GM19438 (cell line): ENCODE measurements at regions not wholly inside any gene's neighbourhood (a gene's known extent, or its start where the extent isn't known, plus 50 kb on each side); places are given as distances from the start of the nearest gene placed in this dataset.

ENCODE experiments used
- ATAC-seq: cut with Tn5 transposase; IDR thresholded peaks from one replicate; pipeline ENCODE4 v1.9.1; 2021; ENCODE audit warnings: low read depth; ENCODE audit not compliant: unreplicated experiment

DNA sequence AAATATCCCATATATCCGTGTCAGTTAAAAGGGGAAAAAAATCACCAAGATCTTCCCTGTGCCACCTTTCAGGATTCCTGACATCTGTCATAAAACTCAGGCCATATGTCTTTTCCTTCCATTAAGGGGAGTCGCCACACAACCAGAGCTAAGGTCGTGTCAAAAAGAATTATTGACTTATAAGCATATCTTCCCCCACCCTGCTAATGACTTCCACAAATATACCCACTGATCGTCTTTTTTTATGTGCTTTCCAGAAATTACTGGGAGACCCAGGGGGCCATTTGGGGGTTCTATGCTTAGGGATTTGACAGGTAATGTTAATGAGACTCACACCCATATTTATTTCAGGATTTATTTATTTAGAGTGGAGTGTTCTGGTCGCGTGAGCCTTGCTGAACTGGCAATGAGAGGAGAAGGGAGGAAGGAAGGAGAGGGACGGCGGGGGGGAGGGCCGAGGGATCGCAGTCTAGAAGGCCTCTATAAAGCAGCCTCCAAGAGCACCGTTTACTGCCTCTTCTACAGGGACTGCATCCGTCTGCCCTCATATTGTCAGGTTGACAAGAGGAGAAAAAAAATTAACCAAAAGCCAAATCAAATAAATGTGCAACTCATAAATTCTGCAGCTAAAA lies 135.7 kb upstream of the MGMT start:
- ATAC-seq = no peak

DNA sequence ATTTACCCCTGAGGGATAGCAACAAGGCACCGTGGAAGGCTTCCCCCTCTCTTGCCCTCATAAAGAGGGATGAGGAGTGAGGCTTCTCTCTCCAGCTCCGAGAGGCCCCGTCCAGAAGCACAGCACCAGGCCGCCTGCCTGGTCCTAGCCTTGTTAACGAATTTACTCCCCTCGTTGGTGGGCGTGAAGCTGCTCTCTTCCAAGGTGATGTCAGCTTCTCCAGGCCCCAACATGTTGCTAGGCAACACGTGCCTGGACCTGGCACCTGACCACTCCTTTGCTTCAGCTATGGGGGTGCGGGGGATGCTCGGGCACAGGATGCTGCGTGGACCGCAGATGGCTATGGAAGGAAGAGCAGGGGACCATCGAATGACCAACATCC lies 135.2 kb upstream of the MGMT start:
- ATAC-seq = no peak

DNA sequence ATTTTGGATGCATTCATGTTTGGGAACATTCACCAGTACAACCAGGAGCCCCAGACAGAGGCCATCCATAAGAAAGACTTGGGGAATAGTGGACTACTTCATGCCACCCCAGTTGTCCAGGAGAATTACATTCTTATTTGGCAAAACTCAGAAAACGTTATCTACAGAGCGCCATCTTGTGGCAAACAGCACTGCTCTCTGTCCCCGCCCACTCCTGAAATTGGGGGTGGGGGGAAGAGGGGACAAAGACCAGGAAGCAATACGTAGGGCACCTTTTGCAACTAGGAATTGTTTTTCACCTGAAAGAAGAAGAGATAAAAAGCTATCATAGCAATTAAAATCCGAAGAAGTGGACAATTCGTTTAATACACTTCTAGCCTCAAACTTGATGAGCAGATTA lies 134.6 kb upstream of the MGMT start:
- no peak for ATAC-seq

DNA sequence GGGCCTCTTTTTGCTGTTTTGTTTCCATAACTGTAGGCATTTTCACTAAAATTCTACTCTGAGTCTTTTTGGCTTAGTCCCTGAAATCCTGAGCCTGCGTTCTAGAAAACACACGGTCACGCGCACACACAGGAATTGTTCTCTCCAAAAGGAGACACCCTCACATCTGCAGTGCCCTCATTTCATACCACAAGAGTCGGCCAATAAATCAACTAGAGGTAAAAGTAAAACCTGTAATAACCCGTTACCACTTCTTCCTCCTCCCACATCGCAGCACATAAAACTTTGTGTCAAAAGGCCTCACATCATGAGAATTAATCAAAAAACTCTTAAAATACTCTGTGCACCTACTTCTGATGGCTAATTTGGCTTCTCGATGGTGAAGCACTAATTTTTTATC lies 133.3 kb upstream of the MGMT start:
- no peak for ATAC-seq

DNA sequence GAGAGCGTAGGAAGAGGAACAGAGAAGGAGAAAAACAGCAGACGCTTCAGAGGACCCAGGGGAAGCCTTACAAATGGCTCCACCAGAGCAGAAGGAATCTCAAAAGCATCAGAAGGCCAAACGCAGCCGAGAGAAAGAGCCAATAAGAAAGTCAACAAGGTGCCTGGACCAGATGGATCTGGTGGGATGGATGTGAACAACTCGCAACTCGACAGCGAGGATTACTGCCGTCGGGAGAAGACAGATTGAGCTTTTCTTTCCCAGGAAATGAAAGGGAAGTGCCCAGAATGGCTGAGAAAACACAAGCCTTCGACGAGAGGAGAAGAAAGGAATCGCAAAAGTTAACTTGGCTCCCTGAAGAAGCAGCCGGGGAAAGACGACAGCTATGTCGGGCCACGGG lies 132.8 kb upstream of the MGMT start:
- no peak for ATAC-seq

DNA sequence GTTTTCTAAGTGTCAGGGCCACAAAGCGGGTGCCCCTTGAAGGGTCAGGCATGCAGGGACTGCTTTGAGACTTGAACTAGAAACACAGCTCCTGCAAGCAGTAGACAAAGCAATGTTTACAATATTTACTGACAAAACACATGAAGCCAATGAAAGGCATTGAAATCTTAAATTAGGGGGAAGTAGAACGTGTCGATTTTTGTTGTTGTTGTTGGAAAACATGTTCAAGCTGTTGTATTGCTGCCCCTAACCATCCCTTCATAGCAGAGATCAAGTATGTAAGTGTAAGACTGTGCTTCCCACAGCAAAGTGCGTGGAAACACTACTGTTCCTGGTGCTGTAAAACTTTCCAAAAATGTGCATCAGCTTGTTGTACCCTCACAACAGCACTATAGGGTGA lies 131.6 kb upstream of the MGMT start:
- no peak for ATAC-seq

DNA sequence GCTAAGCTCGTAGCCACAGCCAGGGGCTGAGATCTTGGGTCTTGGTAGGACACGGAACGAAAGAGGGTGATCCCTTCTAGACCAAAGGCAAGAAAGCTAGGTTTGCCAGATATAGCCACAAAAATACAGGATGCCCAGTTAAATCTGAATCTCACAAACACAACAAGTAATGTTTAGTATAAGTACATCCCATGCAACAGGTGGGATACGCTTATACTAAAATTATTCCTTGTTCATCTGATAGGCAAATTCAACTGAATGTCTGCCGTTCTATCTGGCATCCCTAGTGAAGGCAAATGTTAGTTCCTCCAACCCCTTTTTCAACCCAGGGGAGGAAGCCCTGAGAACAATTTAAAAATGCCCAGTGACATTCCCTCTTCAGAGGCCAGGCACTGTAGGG lies 131.1 kb upstream of the MGMT start:
- ATAC-seq = no peak

DNA sequence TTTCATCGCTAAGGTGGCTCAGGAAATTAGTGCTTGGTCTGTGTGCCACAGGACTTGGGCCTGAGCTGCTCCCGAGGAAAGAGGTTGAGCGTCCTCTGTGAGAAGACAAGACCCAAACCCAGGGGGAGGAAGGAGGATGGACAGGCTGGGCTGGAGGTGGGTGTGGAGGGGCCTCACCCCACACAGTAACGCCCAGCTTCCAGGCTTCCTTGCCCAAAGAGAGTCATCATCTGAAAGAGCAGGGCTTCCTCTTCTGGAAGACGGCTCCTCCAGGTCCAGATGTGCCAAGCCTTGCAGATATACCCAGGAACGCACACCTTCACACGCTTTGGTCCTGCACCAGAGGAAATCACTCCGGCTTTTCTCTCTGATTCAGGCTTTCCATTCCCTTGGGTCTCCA lies 127.8 kb upstream of the MGMT start:
- ATAC-seq = no peak

DNA sequence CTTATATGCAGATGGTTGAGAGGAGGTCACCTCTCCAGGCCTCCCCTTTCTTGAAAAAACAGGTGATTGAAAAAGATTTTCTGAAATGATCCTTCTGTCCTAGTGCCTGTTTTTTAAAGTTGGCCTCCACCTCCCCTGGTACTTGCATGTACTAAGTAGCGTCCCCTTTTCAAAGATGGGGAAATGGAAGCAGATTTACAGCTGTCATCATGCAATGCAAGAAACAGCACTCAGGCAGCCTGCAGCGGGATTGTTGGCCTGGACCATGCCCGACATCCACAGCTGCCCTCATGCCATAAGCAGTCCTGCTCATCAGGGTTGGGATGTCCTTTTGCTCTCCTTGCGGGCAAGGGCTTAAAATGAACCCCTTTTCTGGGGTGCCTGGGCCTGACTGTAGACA lies 127.2 kb upstream of the MGMT start:
- no peak for ATAC-seq

DNA sequence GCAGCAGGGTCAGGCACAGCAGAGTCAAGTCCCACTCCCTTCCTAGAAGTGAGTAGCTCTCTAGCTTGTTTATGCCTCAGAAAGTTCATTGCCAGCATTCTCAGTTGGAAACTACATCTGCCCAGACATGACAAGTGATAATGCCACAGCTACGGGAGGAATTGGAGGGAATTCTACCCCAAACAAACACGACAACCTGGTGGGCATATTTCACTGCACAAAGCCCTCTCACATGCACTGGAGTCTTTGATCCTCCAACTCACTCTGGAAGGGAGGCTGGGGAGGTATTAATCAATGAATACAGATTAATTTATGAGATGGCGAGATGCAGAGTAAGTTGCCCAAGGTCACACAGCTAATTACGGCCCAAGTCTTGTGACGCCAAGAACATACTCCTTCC lies 126.0 kb upstream of the MGMT start:
- ATAC-seq = no peak

DNA sequence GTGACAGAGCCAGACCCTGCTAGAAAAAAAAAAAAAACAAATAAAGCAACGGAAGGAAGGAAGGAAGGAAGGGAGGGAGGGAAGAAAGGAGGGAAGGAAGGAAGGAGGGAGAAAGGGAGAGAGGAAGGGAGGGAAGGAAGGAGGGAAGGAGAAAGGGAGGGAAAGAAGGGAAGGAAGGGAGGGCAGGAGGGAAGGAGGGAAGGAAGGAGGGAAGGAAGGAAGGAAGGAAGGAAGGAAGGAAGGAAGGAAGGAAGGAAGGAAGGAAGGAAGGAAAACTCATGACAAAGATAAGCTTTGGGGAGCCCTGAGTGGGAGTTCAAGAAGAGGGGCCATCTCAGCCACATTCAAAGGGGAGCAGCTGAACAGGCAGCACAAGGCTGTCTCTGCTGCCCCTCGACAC lies 124.7 kb upstream of the MGMT start:
- ATAC-seq = no peak

DNA sequence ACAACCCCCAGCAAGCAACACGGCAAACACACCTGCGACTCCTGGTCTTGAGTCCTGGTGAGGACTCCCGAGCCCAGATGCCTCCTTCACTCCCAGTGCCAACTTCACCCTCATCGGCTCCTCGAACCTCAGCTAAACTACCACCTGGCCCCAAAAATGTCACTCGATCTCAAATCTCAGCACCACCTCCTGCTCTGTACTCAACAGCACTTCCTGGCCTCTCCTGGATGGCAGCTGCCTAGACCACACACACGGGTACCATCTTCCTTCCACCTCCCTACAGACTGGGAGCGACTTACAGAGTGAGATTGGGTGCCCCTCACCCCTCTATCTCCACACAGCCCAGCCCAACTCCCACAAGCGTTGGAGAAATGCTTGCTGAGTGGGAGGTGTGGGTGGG lies 123.9 kb upstream of the MGMT start:
- no peak for ATAC-seq

DNA sequence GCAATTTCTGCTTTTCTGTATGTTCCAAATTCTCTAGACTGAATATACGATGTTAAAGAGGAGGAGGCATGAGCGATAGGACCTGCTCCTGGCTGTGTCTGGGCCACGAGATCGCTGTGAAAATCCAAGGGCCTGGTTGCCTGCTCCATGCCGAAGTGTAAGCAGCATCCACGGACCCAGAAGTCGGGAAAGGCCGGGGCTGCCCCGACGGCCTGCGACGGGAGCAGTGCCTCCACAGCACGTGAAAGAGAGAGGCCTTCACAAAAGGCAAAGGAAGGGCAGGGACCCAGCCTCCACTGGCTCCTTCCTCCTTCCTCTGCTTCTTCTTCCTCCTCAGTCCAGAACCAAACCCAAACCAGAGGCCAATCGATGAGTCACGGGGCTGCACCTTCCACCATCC lies 122.9 kb upstream of the MGMT start:
- ATAC-seq = no peak

DNA sequence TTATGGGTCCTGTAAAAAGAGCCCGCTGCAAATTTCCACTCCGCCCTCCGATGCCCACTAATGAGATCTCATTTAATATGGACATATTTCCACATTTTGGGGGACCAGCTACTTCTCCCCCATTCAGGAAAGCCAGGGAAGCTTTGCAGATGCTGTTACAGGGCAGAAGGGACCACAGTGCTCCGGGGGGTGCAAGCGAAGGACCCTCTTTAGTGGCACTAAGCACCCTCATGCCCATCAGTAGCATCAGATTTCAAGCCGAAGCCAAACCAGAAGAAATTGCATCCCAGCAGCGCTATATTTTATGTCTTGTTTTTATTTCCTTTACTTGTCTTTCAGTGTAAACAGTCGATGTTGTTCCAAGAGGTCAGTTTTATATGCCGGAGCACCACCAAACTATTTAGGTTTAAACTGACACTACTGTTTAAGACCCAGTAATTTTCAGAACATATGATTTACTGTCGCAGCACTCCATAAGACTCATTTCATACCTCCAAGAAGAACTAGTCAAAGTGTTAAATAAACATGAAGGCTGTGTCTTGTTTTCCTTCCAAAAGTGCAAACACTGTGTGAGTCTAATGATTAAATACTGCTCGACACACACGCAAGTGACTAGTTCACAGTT lies 122.2 kb upstream of the MGMT start:
- ATAC-seq = no peak

DNA sequence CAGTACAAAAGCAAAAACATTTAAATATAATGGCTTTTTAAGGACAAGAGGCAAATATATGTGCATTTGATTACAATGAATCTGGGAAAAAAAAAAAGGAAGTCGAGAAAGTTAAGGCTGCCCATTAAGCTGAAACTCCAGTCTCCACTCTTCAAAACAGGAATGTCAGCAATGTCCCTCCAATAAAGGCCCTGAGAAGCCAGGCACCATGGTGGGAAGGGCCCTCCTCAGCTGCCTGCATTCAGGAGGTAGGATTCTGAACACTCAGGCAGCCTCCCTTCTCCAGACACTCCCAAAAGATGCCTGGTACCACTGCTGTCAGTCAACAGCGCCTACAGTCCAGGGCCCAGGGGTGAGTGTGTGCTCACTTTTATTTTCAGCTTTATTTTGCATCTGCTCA lies 121.3 kb upstream of the MGMT start:
- no peak for ATAC-seq

DNA sequence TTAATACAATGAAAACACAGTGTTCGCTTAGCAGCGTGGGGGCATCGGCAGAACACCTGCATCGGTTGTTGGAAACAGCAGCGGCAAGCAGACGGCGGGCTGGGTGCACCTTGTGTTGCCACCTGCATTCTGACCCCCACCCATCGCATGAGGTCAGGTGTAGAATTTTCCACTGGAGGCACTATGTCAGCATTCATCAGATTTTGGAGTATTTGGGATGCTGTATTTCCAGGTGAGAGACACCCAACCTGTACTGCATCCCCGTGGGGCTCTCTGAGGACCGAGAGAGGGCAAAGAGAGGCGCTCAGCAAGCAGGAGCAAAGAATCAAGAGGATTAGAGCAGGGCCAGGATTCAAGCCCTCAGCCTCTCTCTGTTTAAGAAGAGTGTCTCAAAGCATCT lies 116.4 kb upstream of the MGMT start:
- ATAC-seq = no peak

DNA sequence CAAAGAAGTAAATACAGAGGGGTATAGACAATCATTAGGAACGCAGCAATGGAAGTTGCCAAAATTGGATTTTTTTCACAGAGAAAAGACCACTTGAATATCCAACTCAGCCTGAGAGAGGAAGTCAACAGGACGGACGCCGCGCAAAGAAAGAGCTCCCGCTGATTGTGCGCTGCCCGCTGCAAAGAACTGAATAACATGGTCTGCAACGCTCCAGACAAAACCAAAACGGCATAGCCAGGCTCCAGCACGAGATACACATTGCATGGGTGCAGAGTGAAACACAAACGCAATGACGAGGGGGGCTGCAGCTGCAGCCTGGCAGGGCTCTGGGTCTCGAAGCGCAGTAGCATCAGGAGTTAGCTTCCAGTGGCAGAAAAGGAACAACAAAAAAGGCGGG lies 113.9 kb upstream of the MGMT start:
- ATAC-seq = no peak

DNA sequence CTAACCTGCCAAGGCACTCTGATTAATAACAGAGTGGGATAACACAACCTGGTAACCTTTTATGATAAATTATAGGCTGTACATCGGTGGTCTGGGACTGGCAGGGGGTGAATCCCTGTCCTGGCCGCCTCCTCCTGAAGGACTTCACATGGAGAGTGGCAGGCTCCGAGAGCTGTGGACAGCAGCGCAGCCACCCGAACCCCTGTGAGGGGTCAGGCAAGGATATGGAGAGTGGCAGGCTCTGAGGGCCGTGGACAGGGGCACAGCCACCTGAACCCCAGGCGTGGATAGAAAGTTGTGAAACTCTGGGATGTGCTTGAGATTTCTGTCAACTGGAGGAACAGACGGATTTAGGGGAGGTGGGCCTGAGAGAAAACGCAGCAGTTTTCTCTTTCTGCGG lies 107.0 kb upstream of the MGMT start:
- no peak for ATAC-seq

DNA sequence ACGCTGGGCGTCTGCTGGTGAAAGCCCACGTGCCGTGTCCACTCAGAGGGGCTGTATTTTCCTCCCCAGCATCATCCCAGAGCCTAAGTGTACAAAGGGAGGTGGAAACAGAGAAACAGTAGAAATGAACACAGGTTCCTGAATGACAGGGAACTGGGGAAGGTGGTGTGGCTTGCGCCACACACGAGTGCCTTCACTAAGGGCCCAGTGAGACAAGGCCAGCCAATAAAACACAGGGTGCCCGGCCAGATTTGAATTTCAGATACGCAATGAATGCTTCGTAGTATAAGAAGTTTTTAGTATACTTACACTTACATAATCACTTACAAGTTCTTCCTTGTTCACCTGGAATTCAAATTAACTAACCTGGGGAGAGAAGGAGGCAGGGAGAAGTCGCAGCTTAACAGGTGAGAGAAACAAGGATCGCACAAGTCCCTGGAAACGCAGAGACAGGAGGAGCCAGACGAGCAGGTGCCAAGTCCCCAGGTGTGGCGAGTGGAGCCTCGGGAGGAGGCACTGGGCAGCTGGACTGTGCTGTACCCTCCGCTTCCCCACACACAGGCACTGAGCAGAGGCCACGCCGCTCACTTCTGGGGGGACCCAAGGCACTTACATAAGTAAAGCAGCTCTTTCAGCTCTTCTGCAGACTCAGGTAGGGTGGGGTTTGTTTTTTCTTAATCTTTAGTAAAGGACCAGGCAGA lies 105.2 kb upstream of the MGMT start:
- ATAC-seq = no peak

DNA sequence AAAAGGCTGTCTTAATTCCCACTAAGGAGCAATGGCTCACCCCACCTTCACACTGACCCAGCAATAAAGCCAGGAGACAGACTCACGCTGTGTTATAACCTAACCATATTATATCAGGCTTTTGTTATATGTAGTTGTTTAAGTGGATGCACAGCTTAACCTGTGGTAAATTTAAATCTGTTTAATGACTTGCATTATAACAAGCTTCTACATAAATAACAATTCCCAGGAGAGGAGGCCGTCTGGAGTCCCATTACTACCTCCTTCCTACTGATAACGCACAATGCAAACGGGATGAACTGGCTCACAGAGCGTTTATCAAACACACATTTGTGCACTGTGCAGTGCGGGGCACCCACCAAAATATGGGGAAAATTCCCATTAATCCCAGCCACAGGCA lies 102.1 kb upstream of the MGMT start:
- ATAC-seq = no peak

DNA sequence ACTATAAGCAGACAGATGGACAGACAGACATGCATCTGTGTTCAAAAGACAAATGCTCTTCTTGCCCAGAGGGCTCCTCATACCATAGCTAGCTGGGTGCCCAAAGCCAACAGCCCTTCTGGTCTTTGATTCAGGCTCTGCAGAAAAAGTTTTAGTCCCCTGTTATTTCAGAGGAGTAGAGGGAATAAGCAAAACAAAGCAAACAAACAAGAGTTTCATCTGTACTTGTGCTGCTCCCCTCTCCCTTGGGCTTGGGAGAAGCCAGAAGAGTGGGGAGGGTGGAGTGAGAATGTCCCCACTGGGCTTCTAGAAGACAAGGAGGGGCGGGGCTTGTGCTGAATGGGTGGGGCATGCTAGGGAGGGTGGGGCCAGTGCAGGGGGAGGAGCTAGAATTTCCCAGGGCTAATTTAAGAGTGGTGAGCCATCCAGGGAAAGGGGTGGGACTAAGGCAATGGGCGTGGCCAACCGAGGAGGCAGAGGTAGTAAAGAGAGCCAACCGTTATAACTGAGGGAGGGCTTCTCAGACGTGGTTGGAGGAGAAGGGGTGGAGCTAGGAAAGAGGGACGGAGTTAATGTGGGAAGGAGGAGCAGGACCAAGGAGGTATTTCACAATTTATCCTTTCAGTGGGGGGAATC lies 101.2 kb upstream of the MGMT start:
- no peak for ATAC-seq

DNA sequence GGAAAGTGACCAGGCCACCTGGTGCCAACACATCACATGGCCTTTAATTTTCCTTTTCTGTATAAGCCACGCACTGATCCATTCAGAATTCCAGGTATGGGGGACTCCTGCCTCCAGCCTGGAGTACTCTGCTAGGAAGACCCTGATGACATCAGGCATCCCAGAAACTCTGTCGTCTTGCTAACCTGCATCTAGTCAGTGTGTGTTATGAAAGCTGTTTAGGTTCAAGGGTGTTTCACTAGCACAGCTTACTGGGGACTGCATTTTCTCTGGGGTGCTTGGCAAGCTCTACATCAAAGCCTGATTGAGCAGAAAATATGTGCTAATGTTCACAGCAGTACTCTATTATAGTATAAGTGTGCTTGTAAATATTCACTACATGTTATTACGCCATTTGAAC lies 100.6 kb upstream of the MGMT start:
- ATAC-seq = no peak
